CD4-positive, alpha-beta memory T cell (primary cell): ENCODE measurements at regions not wholly inside any gene's neighbourhood (a gene's known extent, or its start where the extent isn't known, plus 50 kb on each side); places are given as distances from the start of the nearest gene placed in this dataset.

Experiments used
- CTCF ChIA-PET: fragments of 350-600 bp; sonication (Branson Sonifier 250); formaldehyde crosslinking; loops from one replicate; lab custom pipeline; 2021; ENCODE audit warnings: inconsistent platforms; ENCODE audit not compliant: partially characterized antibody; lab: Charles Lee
- POLR2A ChIA-PET: fragments of 350-600 bp; sonication (Branson Sonifier 250); formaldehyde crosslinking; loops from one replicate; lab custom pipeline; 2021; ENCODE audit not compliant: partially characterized antibody; lab: Charles Lee
- DNase-seq, 5 donors: peaks; one replicate each; pipeline versions ENCODE4 v3.0.0 to v3.0.0-alpha.2; 2020 to 2022; ENCODE audit warnings: mixed read lengths in 1 of 5
- H3K27ac ChIP-seq: one replicate; pipeline ENCODE4 v1.7.0; 2013; ENCODE audit warnings: low read depth, low read length
- H3K27me3 ChIP-seq: 2 replicates; pipeline ENCODE4 v1.7.0; 2013; ENCODE audit warnings: mild to moderate bottlenecking, low read length, moderate library complexity; ENCODE audit not compliant: insufficient read depth
- H3K36me3 ChIP-seq: 2 replicates; pipeline ENCODE4 v1.7.0; 2013; ENCODE audit warnings: mild to moderate bottlenecking, low read length, moderate library complexity; ENCODE audit not compliant: insufficient read depth
- H3K4me1 ChIP-seq: 2 replicates; pipeline ENCODE4 v1.7.0; 2013; ENCODE audit warnings: mild to moderate bottlenecking, low read length, moderate library complexity; ENCODE audit not compliant: insufficient read depth
- H3K4me3 ChIP-seq, 2 donors: one replicate each; pipeline ENCODE4 v1.7.0; 2013; ENCODE audit warnings: low read length in 2 of 2, mild to moderate bottlenecking in 1 of 2
- H3K9me3 ChIP-seq, 2 donors: one replicate each; pipeline ENCODE4 v1.7.0; 2013; ENCODE audit warnings: low read length in 2 of 2, control low read depth in 1 of 2; ENCODE audit not compliant: control insufficient read depth in 1 of 2
- H3K27ac Mint-ChIP-seq, 7 donors: one replicate each; pipeline ENCODE4 v1.8.0; 2020 to 2021; ENCODE audit warnings: mixed read lengths in 7 of 7, mild to moderate bottlenecking in 6 of 7, inconsistent platforms in 3 of 7, moderate library complexity in 3 of 7
- H3K27me3 Mint-ChIP-seq, 2 donors: one replicate each; pipeline ENCODE4 v1.8.0; 2020 to 2021; ENCODE audit warnings: mixed read lengths in 2 of 2
- H3K36me3 Mint-ChIP-seq, 2 donors: one replicate each; pipeline ENCODE4 v1.8.0; 2020 to 2021; ENCODE audit warnings: mixed read lengths in 2 of 2, inconsistent platforms in 1 of 2, mild to moderate bottlenecking in 1 of 2
- H3K4me1 Mint-ChIP-seq, 4 donors: one replicate each; pipeline ENCODE4 v1.8.0; 2020 to 2021; ENCODE audit warnings: mixed read lengths in 4 of 4, mild to moderate bottlenecking in 1 of 4
- H3K4me3 Mint-ChIP-seq, 8 donors: one replicate each; pipeline ENCODE4 v1.8.0; 2020 to 2021; ENCODE audit warnings: mixed read lengths in 8 of 8, mild to moderate bottlenecking in 7 of 8, moderate library complexity in 6 of 8, inconsistent platforms in 3 of 8
- H3K9me3 Mint-ChIP-seq, 8 donors: one replicate each; pipeline ENCODE4 v1.8.0; 2020 to 2021; ENCODE audit warnings: mixed read lengths in 8 of 8, mild to moderate bottlenecking in 5 of 8, inconsistent platforms in 3 of 8, moderate library complexity in 1 of 8
- intact Hi-C: fragments of 100-400 bp; cut with micrococcal nuclease; formaldehyde crosslinking; loops from one replicate; pipeline ENCODE4 v1.15.1; 2023

- Histone ChIP-seq H3K36me3 (no peaks in the 10 kb centered on the region), H3K9me3 (no peaks in the 10 kb centered on the region), H3K4me3 (no peak overlapping the region), H3K27ac (no peak overlapping the region), H3K27me3 (no peaks in the 10 kb centered on the region), H3K4me1 (no peaks in the 10 kb centered on the region)
- no peak for DNase-seq
- CTCF ChIA-PET = interaction anchor here (1.2 to 1.4 kb wide), 2 partner anchors 10 to 211 kb away, joined by 4 to 5 read pairs; no protein-coding TSS in a partner anchor
- POLR2A ChIA-PET = no interaction called here
- peaks cover 0 to 2% of the 10 kb centered on the region in 2 donors for H3K27me3 Mint-ChIP-seq
- H3K4me3 Mint-ChIP-seq = no peak overlapping the region
- no peaks in the 10 kb centered on the region for H3K4me1 Mint-ChIP-seq
- H3K9me3 Mint-ChIP-seq = no peaks in the 10 kb centered on the region
- no peak overlapping the region for H3K27ac Mint-ChIP-seq
- intact Hi-C loops = no loop called here
- H3K36me3 Mint-ChIP-seq = no peaks in the 10 kb centered on the region
Measured at GRCh38 chr16:85398688-85399582, 214.2 kb upstream of the GSE1 start.

DNA sequence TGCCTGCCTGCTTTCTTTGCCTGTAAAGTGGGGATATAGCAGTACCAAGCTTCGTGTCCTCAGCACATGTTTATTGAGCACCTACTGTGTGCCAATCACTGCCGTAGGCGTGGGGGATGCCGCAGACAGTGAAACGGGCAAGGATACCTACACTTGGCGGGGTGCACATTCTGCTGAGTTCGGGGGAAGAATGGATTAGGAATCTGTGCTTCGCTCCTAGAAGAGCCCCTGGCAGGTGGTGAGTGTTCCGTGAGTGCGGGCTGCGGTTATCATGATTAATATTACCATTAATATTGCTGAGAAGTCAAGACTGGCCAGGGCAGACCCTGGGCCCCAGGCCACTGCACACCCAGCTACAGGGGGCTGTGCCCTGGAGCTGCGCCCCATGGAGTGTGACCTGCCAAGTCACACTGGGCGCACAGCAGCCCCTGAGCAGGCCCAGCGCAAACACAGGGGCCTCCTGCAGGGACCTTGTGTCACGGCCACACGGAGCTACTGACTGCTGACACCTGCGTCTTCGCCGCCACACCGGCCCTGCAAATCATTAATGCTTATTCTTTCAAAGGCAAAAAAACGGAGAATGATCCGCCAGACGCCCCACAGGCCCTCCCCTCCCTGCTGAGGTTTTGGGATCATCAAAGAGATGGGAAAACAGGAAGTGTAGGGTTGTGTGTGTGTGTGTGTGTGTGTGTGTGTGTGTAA lies 213.4 kb upstream of the GSE1 start:
- ChIA-PET POLR2A (no interaction called here), CTCF (interaction anchor here (1.4 kb wide), 1 partner anchor 210 kb away, joined by 5 read pairs; no protein-coding TSS in a partner anchor)
- Mint-ChIP-seq H3K4me1 (no peaks in the 10 kb centered on the region), H3K9me3 (no peaks in the 10 kb centered on the region), H3K27me3 (peaks cover 0 to 2% of the 10 kb centered on the region in 2 donors), H3K4me3 (no peak overlapping the region), H3K36me3 (no peaks in the 10 kb centered on the region), H3K27ac (no peak overlapping the region)
- no peak for DNase-seq
- Histone ChIP-seq H3K27me3 (no peaks in the 10 kb centered on the region), H3K4me1 (no peaks in the 10 kb centered on the region), H3K36me3 (no peaks in the 10 kb centered on the region), H3K27ac (no peak overlapping the region), H3K4me3 (no peak overlapping the region), H3K9me3 (no peaks in the 10 kb centered on the region)
- intact Hi-C loops = no loop called here

- no peak overlapping the region for H3K27ac Mint-ChIP-seq
- CTCF ChIA-PET = interaction anchor here (1.4 to 1.5 kb wide), 2 partner anchors 7 to 209 kb away, joined by 4 to 5 read pairs; no protein-coding TSS in a partner anchor
- intact Hi-C loops = no loop called here
- no peaks in the 10 kb centered on the region for H3K4me1 Mint-ChIP-seq
- no peaks in the 10 kb centered on the region for H3K36me3 ChIP-seq
- H3K4me3 ChIP-seq = no peak overlapping the region
- H3K27ac ChIP-seq = no peak overlapping the region
- no peak overlapping the region for H3K4me3 Mint-ChIP-seq
- H3K27me3 ChIP-seq = no peaks in the 10 kb centered on the region
- H3K9me3 ChIP-seq = no peaks in the 10 kb centered on the region
- peaks cover 0 to 2% of the 10 kb centered on the region in 2 donors for H3K27me3 Mint-ChIP-seq
- no peaks in the 10 kb centered on the region for H3K9me3 Mint-ChIP-seq
- no peaks in the 10 kb centered on the region for H3K36me3 Mint-ChIP-seq
- POLR2A ChIA-PET = no interaction called here
- H3K4me1 ChIP-seq = no peaks in the 10 kb centered on the region
- no peak for DNase-seq
Measured at GRCh38 chr16:85400305-85401205, 212.6 kb upstream of the GSE1 start.

- Mint-ChIP-seq H3K36me3 (no peaks in the 10 kb centered on the region), H3K27me3 (peaks cover 0 to 2% of the 10 kb centered on the region in 2 donors), H3K27ac (no peak overlapping the region), H3K9me3 (no peaks in the 10 kb centered on the region), H3K4me1 (no peaks in the 10 kb centered on the region), H3K4me3 (no peak overlapping the region)
- Histone ChIP-seq H3K9me3 (no peaks in the 10 kb centered on the region), H3K36me3 (no peaks in the 10 kb centered on the region), H3K4me3 (no peak overlapping the region), H3K27me3 (no peaks in the 10 kb centered on the region), H3K27ac (no peak overlapping the region), H3K4me1 (no peaks in the 10 kb centered on the region)
- DNase-seq = no peak
- CTCF ChIA-PET = interaction anchor here (1.5 kb wide), 1 partner anchor 8 kb away, joined by 4 read pairs; no protein-coding TSS in a partner anchor
- intact Hi-C loops = no loop called here
- POLR2A ChIA-PET = no interaction called here
Measured at GRCh38 chr16:85401370-85401916, 211.7 kb upstream of the GSE1 start.

DNA sequence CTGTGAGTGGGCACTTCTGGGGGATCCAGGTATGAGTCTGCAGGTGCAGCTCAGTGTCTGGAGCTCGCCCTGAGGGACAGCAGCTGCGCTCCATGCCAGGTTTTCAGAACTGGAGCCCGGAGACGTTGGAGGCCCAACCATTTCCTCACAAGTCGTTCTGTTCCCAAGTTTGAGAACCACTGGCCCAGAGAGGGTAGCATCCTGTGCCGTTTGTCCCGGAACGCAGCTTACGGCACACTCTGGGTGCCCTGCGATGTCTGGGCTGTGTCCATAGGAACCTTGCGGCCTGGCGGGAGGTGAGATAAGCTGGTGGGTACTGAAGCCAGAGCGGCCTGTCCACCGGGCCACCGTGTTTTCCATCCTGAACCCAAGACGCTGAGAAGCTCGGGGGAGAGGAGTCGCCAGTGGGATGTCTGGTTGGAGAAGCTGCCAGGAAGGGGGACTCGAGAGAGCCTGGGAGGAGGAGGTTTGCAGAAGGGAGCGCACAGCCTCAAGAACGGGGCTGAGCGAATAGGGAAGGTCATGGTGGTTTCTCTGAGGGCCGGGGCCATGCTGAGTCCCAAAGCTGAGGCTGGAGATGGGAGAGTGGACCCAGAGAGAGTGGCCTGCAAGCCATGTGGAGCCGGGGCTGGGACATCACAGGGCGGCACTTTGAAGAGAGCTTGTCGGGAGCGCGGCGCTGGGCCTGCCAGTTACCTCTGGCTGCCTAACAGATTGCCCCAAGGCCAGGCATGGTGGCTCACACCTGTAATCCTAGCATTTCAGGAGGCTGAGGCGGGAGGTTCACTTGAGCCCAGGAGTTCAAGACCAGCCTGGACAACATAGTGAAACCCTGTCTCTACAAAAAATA lies 211.0 kb upstream of the GSE1 start:
- no peak overlapping the region for H3K27ac ChIP-seq
- H3K36me3 Mint-ChIP-seq = no peaks in the 10 kb centered on the region
- no peaks in the 10 kb centered on the region for H3K27me3 Mint-ChIP-seq
- no peak for DNase-seq
- ChIA-PET CTCF (interaction anchor here (1.5 kb wide), 2 partner anchors 9 to 14 kb away, joined by 4 to 5 read pairs; no protein-coding TSS in a partner anchor), POLR2A (no interaction called here)
- no peaks in the 10 kb centered on the region for H3K36me3 ChIP-seq
- peak overlapping the region in 1 of 7 donors; percentile 29 for H3K27ac Mint-ChIP-seq
- intact Hi-C loops = no loop called here
- H3K9me3 ChIP-seq = no peaks in the 10 kb centered on the region
- H3K4me1 Mint-ChIP-seq = no peaks in the 10 kb centered on the region
- no peaks in the 10 kb centered on the region for H3K27me3 ChIP-seq
- no peak overlapping the region for H3K4me3 ChIP-seq
- H3K4me1 ChIP-seq = no peaks in the 10 kb centered on the region
- no peaks in the 10 kb centered on the region for H3K9me3 Mint-ChIP-seq
- H3K4me3 Mint-ChIP-seq = no peak overlapping the region

GRCh38 chr16:85402910-85403692 lies 210.0 kb upstream of the GSE1 start:
- H3K9me3 ChIP-seq = no peaks in the 10 kb centered on the region
- POLR2A ChIA-PET = no interaction called here
- no peak for DNase-seq
- H3K9me3 Mint-ChIP-seq = no peaks in the 10 kb centered on the region
- H3K4me3 Mint-ChIP-seq = no peak overlapping the region
- CTCF ChIA-PET = interaction anchor here (1.5 to 1.7 kb wide), 2 partner anchors 9 to 13 kb away, joined by 5 read pairs; no protein-coding TSS in a partner anchor
- no peaks in the 10 kb centered on the region for H3K36me3 Mint-ChIP-seq
- H3K36me3 ChIP-seq = no peaks in the 10 kb centered on the region
- no peaks in the 10 kb centered on the region for H3K27me3 ChIP-seq
- no peak overlapping the region for H3K4me3 ChIP-seq
- H3K4me1 Mint-ChIP-seq = no peaks in the 10 kb centered on the region
- H3K27ac Mint-ChIP-seq = no peak overlapping the region
- no peaks in the 10 kb centered on the region for H3K27me3 Mint-ChIP-seq
- H3K27ac ChIP-seq = no peak overlapping the region
- intact Hi-C loops = no loop called here
- H3K4me1 ChIP-seq = no peaks in the 10 kb centered on the region
